ENCODE measurements at regions not wholly inside any gene's neighbourhood (a gene's known extent, or its start where the extent isn't known, plus 50 kb on each side); places are given as distances from the start of the nearest gene placed in this dataset.
"Not testable (repeated sequence)": the region's sequence is repeated elsewhere in the genome, so short reads cannot be mapped to it uniquely, and the experiment has no call there.

DNA sequence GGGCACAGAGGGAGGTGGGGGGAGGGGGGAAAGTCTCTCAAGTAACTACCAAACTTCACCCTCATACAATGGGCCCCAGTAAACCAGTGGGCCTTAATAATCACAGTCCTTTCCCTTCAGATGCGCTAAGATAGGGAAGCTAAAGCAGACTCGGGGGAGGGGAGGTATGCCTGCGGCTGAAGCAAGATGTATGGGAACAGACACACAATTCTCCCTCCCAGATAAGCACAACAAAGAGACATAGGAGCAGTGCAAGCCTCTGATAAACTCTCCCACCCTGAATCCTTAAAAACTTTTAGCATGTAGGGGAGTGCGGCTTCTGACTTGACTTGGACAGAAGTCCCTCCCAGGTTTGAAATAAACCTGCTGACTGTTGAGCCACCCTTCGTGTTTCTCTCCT, 54.7 kb downstream of the PROP1 start:
- H3K4me3 ChIP-seq, H3K9ac ChIP-seq, H3K9me3 ChIP-seq, H3K36me3 ChIP-seq, H3K4me2 ChIP-seq, H3K27ac ChIP-seq, H3K4me1 ChIP-seq: not testable (repeated sequence)
- peaks cover 71% of the 10 kb centered on the region for H3K27me3 ChIP-seq
- peaks cover 13% of the 10 kb centered on the region; the same call in 1 of the 2 replicates for H4K20me1 ChIP-seq

- H3K4me1 ChIP-seq, H3K36me3 ChIP-seq, H3K9ac ChIP-seq, H3K27ac ChIP-seq, H3K9me3 ChIP-seq: not testable (repeated sequence)
- H3K4me2 ChIP-seq = peak overlapping the region; percentile 58
- H4K20me1 ChIP-seq = peaks cover 13% of the 10 kb centered on the region; the same call in 1 of the 2 replicates
- H3K4me3 ChIP-seq = 0 out of 2 replicates have a peak overlapping the region, but pooled peaks have one; percentile 25
- H3K27me3 ChIP-seq = peaks cover 58% of the 10 kb centered on the region
Measured at GRCh38 chr5:177939246-177940171, 56.5 kb downstream of the PROP1 start.

- H3K27me3 ChIP-seq = peaks cover 53% of the 10 kb centered on the region
- peak overlapping the region; percentile 58; the same call in 1 of the 2 replicates for H3K4me2 ChIP-seq
- H3K36me3 ChIP-seq, H3K9ac ChIP-seq, H3K27ac ChIP-seq, H3K4me1 ChIP-seq, H3K9me3 ChIP-seq: not testable (repeated sequence)
- 0 out of 2 replicates have a peak overlapping the region, but pooled peaks have one; percentile 25 for H3K4me3 ChIP-seq
- peaks cover 13% of the 10 kb centered on the region; the same call in 1 of the 2 replicates for H4K20me1 ChIP-seq
Measured at GRCh38 chr5:177938767-177939166, 57.3 kb downstream of the PROP1 start.

DNA sequence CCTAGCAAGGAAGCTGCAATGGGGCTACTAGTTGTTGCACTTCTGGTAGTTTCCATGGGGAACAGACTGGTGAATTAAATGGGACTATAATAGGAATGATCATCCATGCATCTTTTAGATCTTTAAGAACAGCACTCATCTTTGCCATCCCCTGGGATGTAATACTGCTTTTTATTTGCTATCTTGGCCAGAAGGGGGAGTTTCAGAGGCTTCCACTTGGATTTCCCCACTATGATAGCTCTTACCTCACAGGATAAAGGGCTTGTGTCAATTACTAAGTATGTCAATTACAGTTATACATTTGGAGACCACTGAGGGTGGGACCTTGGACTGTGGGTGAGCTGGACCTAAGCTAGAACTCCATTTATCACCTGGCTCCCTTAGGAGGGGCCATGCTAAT, 61.8 kb downstream of the PROP1 start:
- H3K4me2 ChIP-seq, H3K4me1 ChIP-seq, H3K27ac ChIP-seq, H3K36me3 ChIP-seq, H3K9ac ChIP-seq, H3K9me3 ChIP-seq, H3K4me3 ChIP-seq: not testable (repeated sequence)
- Histone ChIP-seq H4K20me1 (peaks cover 10% of the 10 kb centered on the region; the same call in 1 of the 2 replicates), H3K27me3 (peaks cover 19% of the 10 kb centered on the region)

GRCh38 chr5:177930269-177931022, 65.6 kb downstream of the PROP1 start:
- not testable (repeated sequence) for H3K9ac ChIP-seq, H3K27me3 ChIP-seq, H3K4me1 ChIP-seq, H4K20me1 ChIP-seq, H3K9me3 ChIP-seq, H3K4me3 ChIP-seq, H3K27ac ChIP-seq, H3K36me3 ChIP-seq
- H3K4me2 ChIP-seq = 0 out of 2 replicates have a peak overlapping the region, but pooled peaks have one; percentile 28

DNA sequence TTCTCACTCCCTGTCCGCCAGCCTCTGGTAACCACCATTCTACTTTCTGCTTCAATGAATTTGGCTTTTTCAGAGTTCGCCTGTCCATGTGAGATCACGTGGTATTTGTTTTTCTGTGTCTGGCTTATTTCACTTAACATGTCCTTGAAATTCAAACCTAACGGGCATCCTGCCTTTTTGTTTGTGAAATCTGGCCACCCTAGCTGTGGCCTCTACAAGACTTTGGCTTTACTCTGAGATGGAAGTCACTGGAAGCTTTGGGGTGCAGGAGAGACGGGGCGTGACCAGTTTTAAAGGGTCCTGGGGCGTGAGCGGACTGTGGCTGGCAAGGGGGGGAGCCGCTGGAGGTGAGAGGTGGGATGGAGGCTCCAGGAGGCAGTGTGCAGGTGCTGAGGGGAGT, 66.4 kb downstream of the PROP1 start:
- not testable (repeated sequence) for H3K36me3 ChIP-seq, H4K20me1 ChIP-seq, H3K9me3 ChIP-seq

GRCh38 chr5:177927500-177927899, 68.5 kb downstream of the PROP1 start:
- H3K4me2 ChIP-seq = not testable (repeated sequence)

More for the DNA sequence above, 66.4 kb downstream of the PROP1 start:
- not testable (repeated sequence) for H3K4me2 ChIP-seq, H3K4me3 ChIP-seq, H3K27me3 ChIP-seq, H3K4me1 ChIP-seq, H3K9ac ChIP-seq, H3K27ac ChIP-seq

DNA sequence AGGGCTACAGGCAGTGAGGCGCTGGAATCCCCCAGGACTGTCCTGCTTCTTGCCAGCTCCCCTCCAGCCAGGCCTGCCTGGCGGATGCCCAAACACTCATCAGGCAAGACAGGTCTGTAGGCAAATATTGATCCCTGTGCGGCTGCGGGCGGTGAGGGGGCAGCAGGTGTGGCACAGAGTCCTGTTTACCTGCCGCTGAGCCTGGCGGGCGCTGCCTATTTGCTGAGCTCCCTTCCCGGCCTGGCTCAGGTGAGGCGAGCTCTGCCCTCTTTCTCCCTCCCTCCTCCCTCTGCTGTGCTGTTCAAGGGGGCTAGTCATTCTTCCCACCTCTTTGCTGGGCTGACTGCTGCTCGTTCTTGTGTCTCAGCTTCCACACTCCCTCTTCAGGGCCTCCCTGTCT, 71.5 kb downstream of the PROP1 start:
- H4K20me1 ChIP-seq, H3K27ac ChIP-seq, H3K9ac ChIP-seq, H3K4me3 ChIP-seq, H3K4me1 ChIP-seq, H3K27me3 ChIP-seq, H3K36me3 ChIP-seq, H3K9me3 ChIP-seq, H3K4me2 ChIP-seq: not testable (repeated sequence)

More at GRCh38 chr5:177927500-177927899, 68.5 kb downstream of the PROP1 start:
- not testable (repeated sequence) for H3K9ac ChIP-seq, H3K36me3 ChIP-seq, H3K4me1 ChIP-seq, H3K9me3 ChIP-seq, H3K4me3 ChIP-seq, H3K27me3 ChIP-seq, H4K20me1 ChIP-seq, H3K27ac ChIP-seq

- not testable (repeated sequence) for H3K9ac ChIP-seq, H3K27me3 ChIP-seq, H3K27ac ChIP-seq, H3K36me3 ChIP-seq, H3K4me1 ChIP-seq, H3K9me3 ChIP-seq, H3K4me3 ChIP-seq, H4K20me1 ChIP-seq
- H3K4me2 ChIP-seq = peak overlapping the region; percentile 17; the same call in 1 of the 2 replicates
Measured at GRCh38 chr5:177923837-177924236, 72.2 kb downstream of the PROP1 start.

- not testable (repeated sequence) for H3K9me3 ChIP-seq, H3K4me3 ChIP-seq, H3K36me3 ChIP-seq, H3K27me3 ChIP-seq, H3K27ac ChIP-seq, H3K9ac ChIP-seq, H4K20me1 ChIP-seq, H3K4me1 ChIP-seq, H3K4me2 ChIP-seq
Measured at GRCh38 chr5:177923189-177923588, 72.9 kb downstream of the PROP1 start.

DNA sequence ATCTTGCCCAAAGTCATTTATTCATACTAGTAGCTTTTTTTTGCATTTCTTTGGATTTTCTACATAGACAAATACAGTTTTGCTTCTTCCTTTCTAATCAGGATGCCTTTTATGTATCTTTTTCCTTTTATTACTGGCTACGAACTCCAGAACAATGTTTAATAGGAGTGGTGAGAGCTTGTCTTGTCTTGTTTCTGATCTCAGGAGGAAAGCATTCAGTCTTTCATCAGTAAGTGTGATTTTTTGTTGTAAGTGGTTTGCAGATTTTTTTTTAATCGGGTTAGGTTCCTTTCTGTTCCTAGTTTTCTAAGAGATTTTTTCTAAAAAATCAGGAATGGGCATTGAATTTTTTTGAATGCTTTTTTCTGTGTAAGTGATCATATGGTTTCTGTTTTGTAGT, 86.8 kb downstream of the PROP1 start:
- H3K4me1 ChIP-seq, H4K20me1 ChIP-seq, H3K4me2 ChIP-seq, H3K27me3 ChIP-seq, H3K4me3 ChIP-seq, H3K36me3 ChIP-seq, H3K9ac ChIP-seq, H3K27ac ChIP-seq, H3K9me3 ChIP-seq: not testable (repeated sequence)

DNA sequence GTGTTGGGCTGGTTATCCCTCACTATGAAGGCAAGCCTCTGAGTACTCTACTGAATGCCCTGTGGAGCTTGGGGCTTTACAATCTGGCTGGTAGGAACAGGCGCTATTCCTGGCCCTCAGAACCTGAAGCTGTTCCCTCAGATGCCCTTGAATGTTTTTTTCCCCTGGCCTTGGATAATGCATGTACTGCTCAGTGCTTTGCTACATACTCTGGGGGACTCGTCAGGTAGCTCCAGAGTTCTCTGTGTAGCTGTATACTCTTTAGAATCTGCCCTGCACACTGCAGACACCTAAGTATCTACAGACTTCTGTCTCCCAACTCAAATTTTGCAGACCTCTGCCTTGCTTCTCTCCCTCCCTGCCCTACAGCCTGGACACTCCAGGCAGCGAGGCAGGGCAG, 93.2 kb downstream of the PROP1 start:
- not testable (repeated sequence) for H3K36me3 ChIP-seq, H4K20me1 ChIP-seq, H3K4me2 ChIP-seq, H3K27ac ChIP-seq, H3K27me3 ChIP-seq, H3K4me1 ChIP-seq, H3K9ac ChIP-seq, H3K9me3 ChIP-seq, H3K4me3 ChIP-seq

GRCh38 chr5:177900066-177900465, 96.0 kb downstream of the PROP1 start:
- H3K27me3 ChIP-seq, H3K4me2 ChIP-seq, H3K4me3 ChIP-seq, H3K9ac ChIP-seq, H3K4me1 ChIP-seq, H3K27ac ChIP-seq, H3K9me3 ChIP-seq, H4K20me1 ChIP-seq, H3K36me3 ChIP-seq: not testable (repeated sequence)

- not testable (repeated sequence) for H3K9ac ChIP-seq, H3K27ac ChIP-seq, H3K4me3 ChIP-seq, H3K4me1 ChIP-seq, H3K36me3 ChIP-seq, H3K9me3 ChIP-seq, H3K27me3 ChIP-seq, H3K4me2 ChIP-seq, H4K20me1 ChIP-seq
Measured at GRCh38 chr5:177894681-177895453, 101.2 kb downstream of the PROP1 start.
